Inflammatory macrophage (primary cell): ENCODE measurements at regions not wholly inside any gene's neighbourhood (a gene's known extent, or its start where the extent isn't known, plus 50 kb on each side); places are given as distances from the start of the nearest gene placed in this dataset.

Source experiments
- DNase-seq, 2 donors: peaks; one replicate each; pipeline ENCODE4 v3.0.0-alpha.2; 2020 to 2022

DNA sequence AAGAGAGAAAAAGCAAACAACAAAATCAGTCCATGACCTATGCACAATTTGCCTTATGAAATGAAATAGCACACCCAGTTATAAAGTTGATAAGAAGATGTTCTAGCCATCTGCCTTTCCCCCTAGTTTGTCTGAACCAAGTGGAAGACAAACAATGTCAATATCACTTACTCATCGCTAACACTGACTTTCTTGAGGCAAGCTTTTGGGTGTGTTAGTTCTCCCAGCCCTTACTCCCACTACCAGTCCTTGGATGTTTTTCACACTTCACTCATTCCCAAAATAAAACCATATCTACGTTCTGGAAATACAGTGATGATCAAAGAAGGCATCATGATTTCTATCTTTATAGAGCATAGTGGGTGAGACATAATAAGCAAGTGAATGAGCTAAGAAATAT is 393.8 kb downstream of the PCDH20 start:
- no peak for DNase-seq

DNA sequence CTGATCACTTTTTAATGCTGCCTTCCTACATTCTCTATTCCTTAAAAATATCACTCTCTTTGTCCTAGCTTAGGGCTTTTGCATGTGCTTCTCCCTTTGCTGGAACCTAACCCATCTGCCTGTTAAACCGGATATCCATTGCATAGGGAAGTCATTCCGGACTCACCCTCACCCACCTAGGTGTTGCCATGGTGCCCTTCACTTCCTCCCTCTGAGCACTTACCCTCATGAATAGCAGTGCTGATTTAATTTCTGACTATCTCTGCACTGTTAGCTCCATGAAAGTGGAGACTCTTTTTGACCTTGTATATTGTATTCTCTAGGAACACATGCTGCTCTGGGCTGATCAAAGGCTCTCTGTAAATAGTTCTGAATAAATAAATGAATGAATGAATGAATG is 401.9 kb downstream of the PCDH20 start:
- no peak for DNase-seq

DNA sequence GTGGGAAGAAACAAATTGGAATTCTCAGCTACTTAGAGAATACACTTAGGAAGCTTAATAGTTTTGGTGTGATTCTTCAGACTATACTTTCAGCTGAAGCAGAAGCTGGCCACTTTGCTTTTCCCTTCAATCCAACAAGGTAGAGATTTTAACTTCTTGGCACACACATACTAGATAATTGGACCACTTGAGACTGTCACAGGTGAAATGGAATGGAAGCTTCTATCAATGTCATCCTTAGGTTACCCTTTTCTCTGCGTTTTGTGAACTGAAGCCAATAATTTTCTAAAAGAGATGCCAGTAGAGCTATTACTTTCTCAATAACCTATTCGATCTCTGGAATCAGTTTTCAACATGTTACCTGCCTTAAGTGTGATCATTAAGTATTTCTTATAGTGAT is 405.3 kb downstream of the PCDH20 start:
- no peak for DNase-seq

DNA sequence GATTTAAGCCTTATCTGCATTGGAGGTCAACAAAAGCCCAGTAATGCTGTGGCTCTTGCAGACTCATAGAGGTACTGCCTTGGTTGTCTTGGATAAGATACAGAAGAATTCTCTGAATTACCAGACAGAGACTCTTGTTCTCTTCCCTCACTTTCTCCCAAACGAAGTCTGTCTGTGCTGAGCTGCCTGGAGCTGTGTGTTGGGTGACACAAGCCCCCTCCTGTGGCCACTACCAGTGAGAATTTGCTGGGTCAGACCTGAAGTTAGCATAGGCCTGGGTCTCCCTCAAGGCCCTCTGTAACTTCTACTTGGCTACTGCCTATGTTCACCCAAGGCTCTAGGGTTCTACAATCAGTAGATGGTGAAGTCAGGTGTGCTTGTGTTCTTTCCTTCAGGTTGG is 413.0 kb downstream of the PCDH20 start:
- no peak for DNase-seq

DNA sequence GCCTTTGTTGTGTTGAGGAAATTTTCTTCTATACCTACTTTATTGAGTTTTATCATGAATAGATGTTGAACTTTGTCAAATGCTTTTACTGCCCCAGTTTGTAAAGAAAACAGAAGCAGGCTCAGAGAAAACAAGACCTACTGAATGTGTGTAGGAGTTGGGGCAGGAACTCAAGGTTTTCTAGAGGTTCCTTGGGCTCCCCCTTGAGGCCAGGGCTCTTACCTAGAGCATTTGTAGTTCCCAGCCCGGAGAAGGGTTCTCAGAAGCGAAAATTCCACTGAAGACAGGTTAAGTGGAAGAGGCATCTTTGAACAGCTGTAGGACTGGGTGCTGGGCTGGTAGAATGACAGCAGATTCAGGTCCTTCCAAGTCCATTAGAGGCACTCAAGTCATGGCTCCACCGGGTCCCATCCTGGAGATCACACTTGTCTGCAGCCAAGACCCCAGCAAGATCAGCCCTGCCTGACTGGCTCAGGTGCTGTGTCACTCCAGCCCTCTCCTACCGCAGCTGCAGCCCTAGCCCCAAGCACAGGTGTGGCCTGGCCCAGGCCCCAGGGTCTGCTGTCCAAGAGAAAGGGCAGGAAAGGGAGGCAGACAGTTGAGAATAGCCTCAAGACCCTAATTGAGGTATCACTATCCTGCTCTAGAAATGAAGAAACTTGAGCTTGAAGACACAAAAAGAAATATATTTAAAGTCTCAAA is 425.5 kb downstream of the PCDH20 start:
- no peak for DNase-seq

DNA sequence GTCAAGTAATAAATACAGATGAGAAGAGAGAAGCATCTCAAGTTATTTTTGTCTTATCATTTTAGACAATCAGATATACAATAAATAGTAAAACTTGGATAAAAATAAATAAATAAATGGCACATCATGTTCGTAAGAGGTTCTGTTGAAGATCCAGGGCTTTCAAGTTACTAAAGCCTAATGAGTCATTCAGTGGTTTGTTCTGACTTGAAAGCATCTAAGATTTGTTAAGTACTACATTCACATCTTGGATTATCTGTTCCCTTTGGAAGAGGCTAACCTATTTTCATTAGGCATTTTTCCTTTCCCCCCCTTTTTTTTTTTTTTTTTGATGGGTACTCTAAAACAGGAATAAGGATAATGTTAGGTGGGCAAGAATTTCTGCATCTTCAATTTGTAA is 429.3 kb downstream of the PCDH20 start:
- no peak for DNase-seq

DNA sequence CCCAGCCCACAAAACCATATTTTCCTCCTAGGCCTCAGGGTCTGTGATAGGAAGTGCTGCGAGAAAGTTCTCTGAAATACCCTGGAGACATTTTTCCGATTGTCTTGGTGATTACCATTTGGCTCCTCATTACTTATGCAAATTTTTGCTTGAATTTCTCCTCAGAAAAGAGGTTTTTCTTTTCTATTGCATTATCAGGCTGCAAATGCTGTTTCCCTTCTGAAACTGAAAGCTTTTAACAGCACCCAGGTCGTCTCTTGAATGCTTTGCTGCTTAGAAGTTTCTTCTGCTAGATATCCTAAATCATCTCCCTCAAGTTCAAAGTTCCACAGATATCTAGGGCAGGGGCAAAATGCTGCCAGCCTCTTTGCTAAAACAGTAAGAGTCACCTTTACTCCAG is 434.2 kb downstream of the PCDH20 start:
- DNase-seq, result no peak

DNA sequence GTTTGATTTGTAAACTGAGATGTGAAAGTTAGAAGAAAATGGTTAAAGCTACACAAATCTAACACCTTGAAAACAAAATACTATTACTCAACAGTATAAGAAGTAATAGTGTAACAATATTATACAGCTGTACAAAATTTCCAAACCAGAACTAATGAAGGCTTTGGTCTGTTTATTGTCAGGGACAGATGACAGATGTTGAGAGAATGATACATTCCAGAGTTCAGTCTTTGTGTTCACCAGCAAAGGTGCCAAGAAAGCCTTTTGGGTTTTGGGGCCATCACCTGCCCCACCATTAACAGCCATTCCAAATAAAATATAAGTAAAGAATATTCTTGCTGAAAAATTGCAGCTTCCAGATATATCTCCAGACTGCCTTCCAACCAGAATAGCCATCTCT is 439.3 kb downstream of the PCDH20 start:
- DNase-seq, result no peak

DNA sequence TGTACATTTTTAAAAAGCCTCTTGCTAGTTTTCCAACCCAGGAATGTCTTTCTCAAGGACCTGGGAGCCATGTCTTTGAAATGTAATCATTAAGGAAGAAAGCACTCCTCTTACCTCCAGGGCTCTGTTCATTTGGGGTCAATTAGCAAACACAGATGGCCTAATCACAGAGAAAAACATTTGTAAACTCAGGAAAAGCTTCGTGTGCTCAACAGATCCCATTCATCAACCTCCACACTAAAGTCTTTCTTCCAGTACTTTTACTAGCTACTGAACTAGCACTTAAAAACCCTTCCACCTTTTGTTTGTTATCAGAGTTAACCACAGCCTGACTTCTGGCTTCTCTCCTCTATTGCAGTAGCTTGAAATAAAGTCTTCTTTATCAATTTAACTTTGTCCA is 441.4 kb downstream of the PCDH20 start:
- DNase-seq, result no peak

DNA sequence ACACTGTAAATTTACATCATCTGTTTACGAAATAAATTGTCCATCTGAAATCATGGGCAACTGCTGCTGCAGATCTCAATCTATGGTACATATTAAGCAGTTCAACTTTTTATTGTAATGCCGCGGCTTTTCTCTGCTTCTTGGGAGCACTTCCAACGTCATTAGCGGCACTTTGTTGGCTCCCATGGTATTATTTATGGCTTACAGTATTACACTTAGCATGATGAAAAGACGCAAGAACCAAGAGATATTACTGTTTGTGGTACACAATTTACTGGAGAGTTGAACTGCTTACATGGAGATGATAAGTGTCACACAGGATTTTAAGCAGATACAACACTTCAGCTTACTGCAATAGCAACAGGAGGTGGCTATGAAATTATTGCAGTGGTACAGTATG is 442.1 kb downstream of the PCDH20 start:
- DNase-seq, result no peak

DNA sequence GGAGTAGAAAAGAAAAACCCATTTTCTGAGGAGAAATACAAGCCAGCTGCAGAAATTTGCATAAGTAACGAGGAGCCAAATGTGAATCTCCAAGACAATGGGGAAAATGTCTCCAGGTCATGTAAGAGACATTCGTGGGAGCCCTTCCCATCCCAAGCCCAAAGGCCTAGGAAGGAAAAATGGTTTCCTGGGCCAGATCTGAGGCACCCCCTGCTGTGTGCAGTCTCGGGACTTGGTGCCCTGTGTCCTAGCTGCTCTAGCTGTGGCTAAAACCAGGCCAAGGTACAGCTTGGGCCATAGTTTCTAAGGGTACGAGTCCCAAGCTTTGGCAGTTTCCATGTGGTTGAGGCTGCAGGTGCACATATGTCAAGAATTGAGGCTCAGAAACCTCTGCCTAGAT is 444.9 kb downstream of the PCDH20 start:
- DNase-seq, result no peak

DNA sequence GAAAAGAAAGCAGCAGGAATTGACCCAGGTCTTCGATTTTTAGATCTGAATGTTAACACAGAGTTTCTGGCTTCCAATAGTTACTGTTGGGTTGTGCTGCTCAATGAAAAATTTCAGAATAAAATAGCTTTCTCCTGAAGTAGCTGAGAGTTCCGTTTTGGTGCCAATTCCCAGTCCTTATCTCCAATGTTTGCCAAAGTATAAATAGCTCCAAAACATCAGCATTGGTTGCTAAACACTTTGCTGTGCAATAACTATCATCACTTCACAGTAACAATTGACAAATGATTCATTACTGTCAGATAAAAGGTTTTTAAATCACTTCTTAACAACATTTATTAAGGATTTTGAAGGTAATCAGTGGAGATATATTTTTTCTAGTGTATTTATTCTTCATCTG is 446.0 kb downstream of the PCDH20 start:
- no peak for DNase-seq

DNA sequence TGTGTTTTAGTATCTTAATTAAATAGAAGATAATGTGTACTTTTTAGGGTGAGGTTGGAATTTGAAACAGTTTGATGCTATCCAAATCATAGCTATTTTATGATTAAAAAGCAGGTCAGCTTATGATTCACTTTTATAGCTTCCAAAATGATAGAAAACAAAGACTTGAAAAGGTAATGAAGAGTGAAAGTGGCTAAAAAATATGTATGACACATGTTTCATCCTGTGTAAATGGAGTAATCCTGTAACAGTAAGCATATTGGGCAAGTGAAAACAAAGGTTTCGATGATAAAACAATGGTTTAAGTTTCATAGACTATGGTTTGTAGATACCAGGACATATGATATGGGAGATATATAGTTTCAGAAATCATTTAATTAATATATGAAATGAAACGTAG is 456.2 kb downstream of the PCDH20 start:
- DNase-seq, result no peak

DNA sequence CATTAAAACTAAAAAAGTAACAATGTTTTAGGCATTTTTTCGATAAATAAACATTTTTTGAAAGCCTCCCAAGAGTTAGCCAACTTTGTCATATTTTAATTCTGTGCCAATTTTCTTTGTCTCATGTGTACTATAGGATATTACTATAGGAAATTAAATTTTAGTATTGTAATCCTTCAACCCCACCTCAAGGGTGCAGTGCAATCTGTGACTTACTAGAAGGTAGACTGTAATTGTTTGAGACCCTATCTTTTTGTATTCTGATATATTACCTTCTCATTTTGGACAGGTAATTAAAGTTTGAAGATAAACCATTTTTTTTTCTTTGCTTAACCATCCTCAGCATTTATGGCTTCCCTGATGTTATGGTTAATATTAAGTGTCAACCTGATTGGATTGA is 457.8 kb downstream of the PCDH20 start:
- DNase-seq, result no peak

DNA sequence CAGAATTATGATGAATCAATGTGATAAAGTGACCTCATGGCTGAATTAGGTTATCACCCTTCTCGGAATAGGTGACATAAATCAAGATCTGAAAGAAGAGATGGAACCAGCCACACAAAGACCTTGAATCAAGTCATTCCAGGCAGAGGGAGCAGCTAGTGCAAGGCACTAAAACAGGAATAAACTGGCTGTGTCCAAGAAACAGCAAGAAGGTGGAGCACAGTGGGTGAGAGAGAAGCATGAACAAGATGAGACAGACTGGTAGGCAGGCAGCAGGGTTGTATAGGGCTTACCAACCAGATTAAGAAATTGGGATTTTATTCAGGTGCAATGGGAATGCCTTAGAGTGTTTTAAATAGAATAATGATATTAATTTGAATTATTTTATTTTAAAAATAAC is 470.3 kb downstream of the PCDH20 start:
- no peak for DNase-seq

DNA sequence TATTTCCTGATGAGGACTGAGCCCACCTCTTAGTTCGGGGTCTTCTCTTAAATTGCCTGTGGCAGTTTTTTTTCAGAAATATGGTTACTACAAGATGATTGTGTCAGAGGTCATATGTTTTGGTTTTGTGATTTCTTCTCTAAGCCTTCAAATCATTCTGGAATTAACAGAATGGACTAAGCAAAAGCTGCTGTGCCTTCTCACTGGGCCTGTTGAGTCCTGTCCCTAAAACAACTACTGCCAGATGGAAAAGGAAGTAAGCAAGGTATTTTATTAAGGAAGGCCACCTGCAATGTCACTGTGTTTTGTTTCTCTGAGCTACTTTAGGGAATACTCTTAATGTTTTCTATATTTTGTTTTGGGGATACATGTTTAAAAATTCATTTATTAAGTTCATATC is 470.8 kb downstream of the PCDH20 start:
- DNase-seq, result no peak

DNA sequence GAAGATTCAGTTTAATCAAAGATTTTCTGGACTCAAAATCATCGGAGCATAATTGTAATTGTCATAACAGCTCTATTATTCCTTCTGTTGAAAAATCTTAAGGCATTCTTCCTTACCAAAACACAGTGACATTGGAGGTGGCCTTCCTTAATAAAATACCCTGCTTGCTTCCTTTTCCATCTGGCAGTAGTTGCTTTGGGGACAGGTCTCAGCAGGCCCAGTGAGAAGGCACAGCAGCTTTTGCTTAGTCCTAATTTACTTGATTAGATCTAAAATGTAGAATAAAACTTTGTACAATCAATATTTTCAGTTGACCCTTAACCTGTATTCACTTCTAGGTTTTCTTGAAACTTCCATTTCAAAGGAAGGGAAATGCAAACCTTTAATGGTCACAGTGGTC is 471.6 kb downstream of the PCDH20 start:
- DNase-seq, result no peak

DNA sequence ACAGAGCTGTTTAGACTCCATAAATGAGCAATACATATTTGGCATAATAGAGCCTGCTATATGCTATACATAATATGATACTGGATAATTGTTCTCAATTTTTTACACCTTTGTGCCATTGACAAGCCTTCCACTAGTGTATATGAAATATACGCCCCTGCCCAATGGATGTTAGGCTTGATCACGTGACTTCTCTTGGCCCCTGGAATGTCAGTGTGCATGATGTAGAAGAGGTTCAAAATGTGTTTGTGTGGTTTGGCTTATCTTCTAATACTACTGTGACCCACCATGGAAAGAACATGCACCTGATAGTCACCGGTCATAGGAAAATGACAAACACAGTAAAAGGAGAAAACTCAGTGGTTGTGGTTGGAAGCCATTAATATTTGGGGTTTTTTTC is 479.4 kb downstream of the PCDH20 start:
- DNase-seq, result no peak

DNA sequence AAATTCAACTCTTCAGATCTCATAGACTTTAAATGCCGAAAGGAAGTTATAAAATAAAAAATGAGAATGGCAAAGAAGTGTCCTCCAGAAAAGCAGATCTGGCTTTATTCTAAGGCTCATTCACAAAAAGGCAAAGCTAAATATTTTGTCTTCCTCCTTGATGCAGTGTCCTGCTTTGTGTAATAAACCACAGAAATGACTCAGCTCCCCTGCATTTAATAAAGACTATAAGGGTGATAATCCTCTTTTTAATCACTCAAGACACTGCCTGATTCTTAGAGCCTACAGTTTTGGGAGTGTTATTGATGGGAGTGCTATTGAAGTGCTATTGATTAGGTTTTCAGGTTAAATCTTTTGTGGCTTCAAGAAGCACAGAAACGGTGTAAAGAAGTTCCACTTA is 482.0 kb downstream of the PCDH20 start:
- DNase-seq, result no peak

DNA sequence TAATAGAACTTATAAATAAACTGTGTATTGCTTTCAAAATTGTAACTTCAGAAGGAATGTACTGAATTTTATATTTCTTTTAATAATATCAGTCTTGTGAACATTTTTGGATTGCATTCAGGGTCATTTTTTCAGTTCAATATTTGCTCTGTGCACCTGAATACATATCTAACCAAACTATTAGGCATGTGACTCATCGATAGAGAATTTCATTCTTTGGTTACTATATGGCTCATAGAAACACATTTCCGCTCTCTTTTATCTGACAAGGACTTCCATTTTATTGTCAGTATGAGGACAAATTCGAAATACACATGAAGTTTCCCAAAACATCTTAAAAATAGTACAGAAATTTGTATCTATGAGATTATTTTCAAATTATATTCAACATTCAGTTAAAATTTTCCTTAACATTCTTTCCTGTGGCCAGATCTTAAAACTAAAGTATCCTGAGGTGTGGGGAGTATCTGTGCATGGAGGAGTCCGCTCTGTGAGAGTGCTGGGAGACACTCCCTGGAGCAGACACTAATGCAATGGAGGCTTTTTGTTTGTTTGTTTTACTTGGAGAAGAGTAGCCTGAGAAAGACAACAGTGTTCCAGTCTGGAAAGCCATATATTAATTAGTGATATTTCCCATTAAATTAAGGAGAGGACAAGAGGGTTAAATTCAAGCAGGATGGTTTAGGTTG is 483.6 kb downstream of the PCDH20 start:
- DNase-seq, result no peak

DNA sequence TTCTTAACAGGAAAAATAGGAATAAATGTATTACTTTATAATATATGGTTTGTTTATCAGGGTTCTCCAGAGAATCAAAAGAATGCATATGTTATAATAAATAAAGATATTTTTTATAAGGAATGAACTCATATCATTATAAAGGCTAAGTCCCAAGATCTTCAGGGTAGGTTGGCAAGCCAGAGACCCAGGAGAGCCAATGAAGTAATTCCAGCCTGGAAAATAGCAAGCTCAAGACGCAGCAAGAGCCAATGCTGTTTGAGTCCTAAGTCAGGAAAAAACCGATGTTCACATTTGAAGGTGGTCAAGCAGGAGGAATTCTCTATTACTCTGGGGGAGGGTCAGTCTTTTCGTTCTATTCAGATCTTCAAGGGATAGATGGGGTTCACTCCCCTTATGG is 490.0 kb downstream of the PCDH20 start:
- DNase-seq, result no peak

DNA sequence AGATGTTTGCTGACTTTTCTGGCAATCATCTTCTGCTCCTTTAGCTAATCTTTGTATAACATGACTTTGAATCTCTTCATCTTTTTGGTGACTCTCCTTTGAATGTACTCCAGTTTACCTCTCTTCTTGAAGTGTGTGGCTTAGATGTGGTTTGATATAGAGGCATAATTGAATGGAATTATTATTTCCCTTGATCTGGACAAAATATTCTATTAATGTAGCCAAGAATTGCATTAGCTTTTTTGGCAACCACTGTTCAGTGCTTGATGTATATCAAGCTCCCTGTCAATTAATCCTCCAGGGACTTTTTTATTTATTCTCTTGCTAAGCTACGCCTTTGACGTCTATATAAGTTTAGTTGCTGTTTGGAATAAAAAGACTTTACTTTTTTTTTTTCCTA is 490.8 kb downstream of the PCDH20 start:
- no peak for DNase-seq

DNA sequence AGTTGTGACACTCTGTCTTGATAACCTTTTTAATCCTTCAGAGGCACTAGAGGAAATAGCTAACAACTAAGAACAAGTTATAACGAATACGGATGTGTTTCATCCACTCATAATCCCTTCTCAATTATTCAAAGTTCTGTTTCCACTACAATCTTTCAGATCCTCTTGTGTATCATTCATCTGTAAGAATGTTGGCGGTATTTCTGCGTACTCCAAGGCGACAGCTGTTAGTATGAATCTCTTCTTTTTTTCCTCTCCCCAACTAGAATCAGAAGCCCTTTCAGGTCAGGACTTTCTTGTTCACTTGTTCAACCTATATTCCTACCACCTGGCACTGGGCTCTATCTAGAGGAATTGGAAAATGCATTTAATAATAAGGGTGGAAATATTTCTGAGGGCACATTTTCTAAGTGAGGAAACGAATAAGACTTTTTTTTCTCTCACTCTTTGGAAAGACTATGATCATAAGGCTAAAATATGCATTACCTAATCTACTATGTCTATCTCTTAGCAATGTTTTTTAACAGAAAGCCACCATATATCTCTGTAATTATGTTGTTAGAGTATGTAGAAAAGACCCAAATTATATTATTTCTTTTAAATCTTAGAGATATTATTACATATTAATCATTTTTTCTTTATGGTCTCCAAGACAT is 492.9 kb downstream of the PCDH20 start:
- DNase-seq, result no peak

DNA sequence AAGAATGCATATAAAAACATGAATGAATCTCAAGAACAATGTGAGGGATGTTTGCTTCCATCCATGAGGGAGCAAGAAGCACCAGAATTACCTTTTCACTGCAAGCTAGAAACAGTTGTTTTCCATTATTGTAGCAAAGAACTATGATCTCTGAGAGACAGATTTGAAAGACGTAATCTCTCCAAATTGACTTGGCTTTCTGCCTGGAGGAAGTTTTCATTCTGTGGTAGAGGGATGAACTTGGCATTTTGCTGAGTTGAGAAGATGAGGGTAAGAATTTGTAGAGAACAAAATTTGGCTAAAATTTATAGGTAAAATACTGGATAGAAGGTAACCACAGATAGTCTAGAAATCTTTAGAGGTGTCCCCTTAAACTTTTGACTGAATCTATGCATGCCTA is 496.8 kb downstream of the TDRD3 start:
- DNase-seq, result no peak
